ENCODE measurements at regions not wholly inside any gene's neighbourhood (a gene's known extent, or its start where the extent isn't known, plus 50 kb on each side); places are given as distances from the start of the nearest gene placed in this dataset.

DNA sequence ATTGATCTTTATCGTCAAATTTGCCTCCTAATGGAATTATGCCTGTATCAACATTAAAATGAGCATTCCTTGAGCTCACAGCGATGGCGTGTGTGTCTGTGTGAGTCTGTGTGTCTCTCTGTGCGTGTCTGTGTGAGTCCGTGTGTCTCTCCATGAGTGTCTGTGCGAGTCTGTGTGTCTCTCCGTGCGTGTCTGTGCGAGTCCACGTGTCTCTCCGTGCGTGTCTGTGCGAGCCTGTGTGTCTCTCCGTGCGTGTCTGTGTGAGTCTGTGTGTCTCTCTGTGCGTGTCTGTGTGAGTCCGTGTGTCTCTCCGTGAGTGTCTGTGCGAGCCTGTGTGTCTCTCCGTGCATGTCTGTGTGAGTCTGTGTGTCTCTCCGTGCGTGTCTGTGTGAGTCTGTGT, 326.5 kb upstream of the B3GAT1 start:
- ATAC-seq (no peak), DNase-seq (no peak)
- no peak overlapping the region for H3K4me3 ChIP-seq
- no peaks in the 10 kb centered on the region for H3K9me3 ChIP-seq
- H3K27ac ChIP-seq = no peak overlapping the region
- peaks cover 14% of the 10 kb centered on the region for H3K4me1 ChIP-seq
- no peaks in the 10 kb centered on the region for H3K36me3 ChIP-seq (replicated peaks in 1 of 2; ENCODE audit: insufficient read depth in 1 of 2, low read depth in 2 of 2)
- WGBS, 2 donors = 82 to 87% methylated on average over 22 of the region's 22 CpGs
- no peaks in the 10 kb centered on the region for H3K27me3 ChIP-seq
- intact Hi-C loops (cut with DNase I) = no loop called here
- TF ChIP-seq POLR2A (IDR thresholded peaks at IDR 0.05) = no peak
- TF ChIP-seq, protein P1, sequence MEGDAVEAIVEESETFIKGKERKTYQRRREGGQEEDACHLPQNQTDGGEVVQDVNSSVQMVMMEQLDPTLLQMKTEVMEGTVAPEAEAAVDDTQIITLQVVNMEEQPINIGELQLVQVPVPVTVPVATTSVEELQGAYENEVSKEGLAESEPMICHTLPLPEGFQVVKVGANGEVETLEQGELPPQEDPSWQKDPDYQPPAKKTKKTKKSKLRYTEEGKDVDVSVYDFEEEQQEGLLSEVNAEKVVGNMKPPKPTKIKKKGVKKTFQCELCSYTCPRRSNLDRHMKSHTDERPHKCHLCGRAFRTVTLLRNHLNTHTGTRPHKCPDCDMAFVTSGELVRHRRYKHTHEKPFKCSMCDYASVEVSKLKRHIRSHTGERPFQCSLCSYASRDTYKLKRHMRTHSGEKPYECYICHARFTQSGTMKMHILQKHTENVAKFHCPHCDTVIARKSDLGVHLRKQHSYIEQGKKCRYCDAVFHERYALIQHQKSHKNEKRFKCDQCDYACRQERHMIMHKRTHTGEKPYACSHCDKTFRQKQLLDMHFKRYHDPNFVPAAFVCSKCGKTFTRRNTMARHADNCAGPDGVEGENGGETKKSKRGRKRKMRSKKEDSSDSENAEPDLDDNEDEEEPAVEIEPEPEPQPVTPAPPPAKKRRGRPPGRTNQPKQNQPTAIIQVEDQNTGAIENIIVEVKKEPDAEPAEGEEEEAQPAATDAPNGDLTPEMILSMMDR (IDR thresholded peaks at IDR 0.05) = no peak

DNA sequence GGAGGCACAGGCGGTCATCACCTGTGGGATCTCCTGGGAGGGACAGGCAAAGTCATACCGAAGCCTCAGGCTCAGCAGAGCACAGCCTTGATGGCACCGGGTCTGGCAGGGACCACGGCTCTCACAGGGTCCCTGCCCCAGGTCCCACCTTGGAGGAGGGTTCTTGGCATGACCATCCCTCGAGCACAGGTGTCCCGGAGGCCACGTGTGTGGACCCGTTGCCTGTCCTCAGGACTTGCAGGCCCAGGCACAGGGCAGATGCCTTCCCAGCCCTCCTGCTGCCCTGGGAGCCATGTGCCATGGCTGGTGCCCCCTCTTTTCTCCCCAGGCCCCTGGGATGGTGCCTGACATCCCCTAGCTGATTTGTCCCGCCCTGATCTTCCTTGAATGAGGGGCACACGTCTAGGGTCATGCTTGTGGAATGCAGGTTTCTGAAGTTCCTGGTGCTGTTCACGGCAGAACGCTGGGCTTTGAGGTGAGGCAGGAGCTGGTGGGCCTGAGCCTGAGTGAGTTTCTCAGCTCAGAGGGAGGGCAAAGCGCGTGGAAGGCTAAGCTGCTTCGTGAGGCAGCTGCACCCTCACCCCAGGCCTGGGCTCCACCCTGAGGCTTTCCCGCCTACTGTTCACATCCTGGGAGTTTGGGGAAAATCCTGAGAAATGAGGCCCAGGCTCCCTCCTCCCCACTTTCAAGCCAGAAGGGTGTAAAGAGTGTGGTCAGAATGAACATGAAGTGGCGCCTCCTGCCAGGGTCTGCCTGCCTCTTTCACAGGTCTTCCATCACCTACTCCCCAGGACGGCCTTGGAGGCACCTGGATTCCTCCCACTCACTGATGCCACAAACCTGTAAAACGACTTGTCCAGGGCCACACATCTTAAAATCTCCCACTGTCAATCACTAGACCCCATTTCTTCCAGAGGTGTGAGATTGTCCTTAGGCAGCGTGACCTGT, 325.8 kb upstream of the B3GAT1 start:
- no peak overlapping the region for H3K27ac ChIP-seq
- 74 to 80% methylated on average over 12 to 14 of the region's 20 CpGs for WGBS, 2 donors
- DNase-seq = no peak

DNA sequence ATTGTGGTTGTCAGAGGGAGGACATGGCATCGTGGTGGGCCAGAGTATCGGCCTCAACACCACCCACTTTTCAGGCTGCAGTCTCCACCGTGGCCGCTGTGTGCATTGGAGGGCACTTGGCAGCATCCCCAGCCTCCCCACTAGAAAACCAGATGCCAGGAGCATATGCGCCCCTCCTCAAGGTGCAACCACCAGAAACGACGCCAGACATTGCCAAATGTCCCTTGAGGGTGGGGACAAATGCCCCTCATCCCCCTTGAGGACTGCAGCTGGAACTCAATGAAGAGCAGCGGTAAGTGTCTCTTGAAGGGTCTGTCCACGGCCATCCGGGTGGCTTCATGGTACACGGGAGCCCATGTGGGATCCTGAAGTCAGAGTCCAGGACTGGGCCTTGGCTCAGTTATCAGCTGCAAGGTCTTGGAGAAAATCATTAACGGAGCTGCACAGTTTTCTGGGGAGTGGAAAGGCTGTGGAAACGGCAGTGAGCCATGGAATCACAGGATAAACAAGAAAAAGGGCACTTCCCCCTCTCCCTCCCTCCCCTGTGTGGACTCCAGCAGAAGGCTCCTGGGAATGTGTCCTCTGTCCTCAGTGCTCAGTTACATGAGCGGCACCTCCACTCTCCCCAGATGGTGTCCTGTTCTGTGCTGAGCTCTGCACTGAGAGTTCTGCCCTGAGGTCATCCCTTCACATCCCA, 324.4 kb upstream of the B3GAT1 start:
- DNase-seq (no peak), ATAC-seq (no peak)
- 45 to 46% methylated on average over 10 to 11 of the region's 14 CpGs for WGBS, 2 donors
- TF ChIP-seq POLR2A (IDR thresholded peaks at IDR 0.05) = no peak
- TF ChIP-seq, protein P1 (IDR thresholded peaks at IDR 0.05) = no peak
- Histone ChIP-seq H3K4me3 (no peak overlapping the region), H3K36me3 (replicated peaks in 1 of 2; ENCODE audit: insufficient read depth in 1 of 2, low read depth in 2 of 2) (no peaks in the 10 kb centered on the region), H3K4me1 (no peaks in the 10 kb centered on the region), H3K9me3 (no peaks in the 10 kb centered on the region), H3K27me3 (no peaks in the 10 kb centered on the region), H3K27ac (no peak overlapping the region)
- intact Hi-C loops (cut with DNase I) = no loop called here

More for the DNA sequence above, 325.8 kb upstream of the B3GAT1 start:
- no peak for ATAC-seq
- H3K36me3 ChIP-seq (replicated peaks in 1 of 2; ENCODE audit: insufficient read depth in 1 of 2, low read depth in 2 of 2) = no peaks in the 10 kb centered on the region
- H3K4me1 ChIP-seq = peaks cover 12% of the 10 kb centered on the region
- TF ChIP-seq, protein P1 (IDR thresholded peaks at IDR 0.05) = no peak
- no peak for TF ChIP-seq POLR2A (IDR thresholded peaks at IDR 0.05)
- no peaks in the 10 kb centered on the region for H3K9me3 ChIP-seq
- H3K27me3 ChIP-seq = no peaks in the 10 kb centered on the region
- intact Hi-C loops (cut with DNase I) = no loop called here
- H3K4me3 ChIP-seq = no peak overlapping the region

DNA sequence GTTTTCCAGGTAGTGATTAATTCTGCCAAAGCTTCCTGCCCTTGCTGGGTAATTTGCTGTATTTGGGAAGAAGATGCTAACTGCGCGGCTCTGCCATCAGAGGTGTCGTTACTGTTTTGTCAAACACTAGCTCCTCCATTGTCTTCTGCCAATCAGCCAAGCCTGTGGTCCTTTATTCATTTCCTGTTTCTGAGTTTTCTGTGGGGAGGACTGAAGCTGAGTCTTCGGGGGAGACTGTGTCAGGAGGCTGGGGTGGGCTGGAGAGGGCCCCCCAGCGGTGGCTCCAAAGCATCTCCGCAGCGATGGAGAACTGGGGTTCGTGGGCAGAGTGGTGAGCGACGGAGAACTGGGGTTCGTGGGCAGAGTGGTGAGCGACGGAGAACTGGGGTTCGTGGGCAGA, 322.9 kb upstream of the B3GAT1 start:
- H3K36me3 ChIP-seq (replicated peaks in 1 of 2; ENCODE audit: insufficient read depth in 1 of 2, low read depth in 2 of 2) = no peaks in the 10 kb centered on the region
- no peak for DNase-seq
- no peak for ATAC-seq
- 76 to 80% methylated on average over 14 of the region's 14 CpGs for WGBS, 2 donors
- H3K4me1 ChIP-seq = no peaks in the 10 kb centered on the region
- no peaks in the 10 kb centered on the region for H3K27me3 ChIP-seq
- no peaks in the 10 kb centered on the region for H3K9me3 ChIP-seq
- no peak overlapping the region for H3K27ac ChIP-seq
- H3K4me3 ChIP-seq = no peak overlapping the region
- intact Hi-C loops (cut with DNase I) = no loop called here
- no peak for TF ChIP-seq POLR2A (IDR thresholded peaks at IDR 0.05)
- TF ChIP-seq, protein P1 (IDR thresholded peaks at IDR 0.05) = no peak

Data from body of pancreas (tissue), 4 donors.